ENCODE measurements at regions not wholly inside any gene's neighbourhood (a gene's known extent, or its start where the extent isn't known, plus 50 kb on each side); places are given as distances from the start of the nearest gene placed in this dataset.

GRCh38 chr13:82147526-82147925 is 1734.7 kb downstream of the SLITRK1 start:
- no peak overlapping the region for H3K4me3 ChIP-seq (replicated peaks in 1 of 3; ENCODE audit: insufficient read depth in 1 of 3, low read depth in 1 of 3, low read length in 3 of 3)
- H3K9me1 ChIP-seq (replicated peaks; ENCODE audit: control insufficient read depth, extremely low read depth, insufficient read depth, low read length) = no peaks in the 10 kb centered on the region
- dilution Hi-C loops (cut with MboI; ENCODE audit: extremely low pct_ligation_motif_present, low sequenced_read_pairs) (no loop called here), intact Hi-C loops (cut with micrococcal nuclease) (no loop called here)
- no peaks in the 10 kb centered on the region for H3K36me3 ChIP-seq (ENCODE audit: control insufficient read depth in 2 of 2, extremely low read depth in 1 of 2, insufficient read depth in 2 of 2, low read length in 2 of 2)
- H3K27me3 ChIP-seq (ENCODE audit: control insufficient read depth in 2 of 2, insufficient read depth in 2 of 2, low read length in 2 of 2) = no peaks in the 10 kb centered on the region
- no peak overlapping the region for H2AFZ ChIP-seq (ENCODE audit: low read depth, low read length)
- H3K9me3 ChIP-seq (replicated peaks; ENCODE audit: control insufficient read depth, insufficient read depth, low read length) = no peaks in the 10 kb centered on the region
- no peaks in the 10 kb centered on the region for H4K20me1 ChIP-seq (replicated peaks; ENCODE audit: control insufficient read depth, extremely low read depth, insufficient read depth, low read length)
- no TSS peak for BruUV-seq (replicated peaks)
- DNase-seq (ENCODE audit: low read depth, low spot score) (no peak), FAIRE-seq (no peak)
- TF ChIP-seq EZH2 (IDR thresholded peaks at IDR 0.05; ENCODE audit: borderline replicate concordance, low read depth, low read length, severe bottlenecking) = no peak
- no peak for TF ChIP-seq MAX (IDR thresholded peaks at IDR 0.05; ENCODE audit: insufficient read depth, insufficient read length)
- TF ChIP-seq FOS (IDR thresholded peaks at IDR 0.05; ENCODE audit: borderline replicate concordance, insufficient read depth, low read length) = no peak
- TF ChIP-seq JUN (IDR thresholded peaks at IDR 0.05; ENCODE audit: borderline replicate concordance, insufficient read depth, insufficient read length, low read depth) = no peak
- TF ChIP-seq, protein P1, sequence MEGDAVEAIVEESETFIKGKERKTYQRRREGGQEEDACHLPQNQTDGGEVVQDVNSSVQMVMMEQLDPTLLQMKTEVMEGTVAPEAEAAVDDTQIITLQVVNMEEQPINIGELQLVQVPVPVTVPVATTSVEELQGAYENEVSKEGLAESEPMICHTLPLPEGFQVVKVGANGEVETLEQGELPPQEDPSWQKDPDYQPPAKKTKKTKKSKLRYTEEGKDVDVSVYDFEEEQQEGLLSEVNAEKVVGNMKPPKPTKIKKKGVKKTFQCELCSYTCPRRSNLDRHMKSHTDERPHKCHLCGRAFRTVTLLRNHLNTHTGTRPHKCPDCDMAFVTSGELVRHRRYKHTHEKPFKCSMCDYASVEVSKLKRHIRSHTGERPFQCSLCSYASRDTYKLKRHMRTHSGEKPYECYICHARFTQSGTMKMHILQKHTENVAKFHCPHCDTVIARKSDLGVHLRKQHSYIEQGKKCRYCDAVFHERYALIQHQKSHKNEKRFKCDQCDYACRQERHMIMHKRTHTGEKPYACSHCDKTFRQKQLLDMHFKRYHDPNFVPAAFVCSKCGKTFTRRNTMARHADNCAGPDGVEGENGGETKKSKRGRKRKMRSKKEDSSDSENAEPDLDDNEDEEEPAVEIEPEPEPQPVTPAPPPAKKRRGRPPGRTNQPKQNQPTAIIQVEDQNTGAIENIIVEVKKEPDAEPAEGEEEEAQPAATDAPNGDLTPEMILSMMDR (IDR thresholded peaks at IDR 0.05; ENCODE audit: extremely low read depth in 1 of 2, insufficient read depth in 1 of 2, low read depth in 1 of 2, low read length in 2 of 2) = no peak
- TF ChIP-seq POLR2AphosphoS5 (IDR thresholded peaks at IDR 0.05; ENCODE audit: insufficient read depth, low read depth, low read length) = no peak
- no peak for TF ChIP-seq MYC (IDR thresholded peaks at IDR 0.05; ENCODE audit: low read depth, low read length)
- H3K9ac ChIP-seq (replicated peaks; ENCODE audit: extremely low read depth, insufficient read depth, low read length) = no peak overlapping the region
- H3K79me2 ChIP-seq (ENCODE audit: control insufficient read depth, insufficient read depth, low read length) = no peaks in the 10 kb centered on the region
- ChIA-PET POLR2A (no interaction called here), CTCF (no interaction called here)
- H3K4me2 ChIP-seq (ENCODE audit: insufficient read depth, low read length) = no peak overlapping the region
- H3K4me1 ChIP-seq (ENCODE audit: control insufficient read depth, extremely low read depth, insufficient read depth, low read length) = no peaks in the 10 kb centered on the region
- H3K27ac ChIP-seq (ENCODE audit: insufficient read depth, low read depth, low read length) = no peak overlapping the region

Data from endothelial cell of umbilical vein (primary cell).